ENCODE measurements at regions not wholly inside any gene's neighbourhood (a gene's known extent, or its start where the extent isn't known, plus 50 kb on each side); places are given as distances from the start of the nearest gene placed in this dataset.

GRCh38 chr2:81672923-81673322, 1368.4 kb upstream of the LRRTM1 start:
- intact Hi-C loops (cut with micrococcal nuclease; ENCODE audit: unreplicated experiment) = no loop called here
- ChIA-PET POLR2A (no interaction called here), RAD21 (ENCODE audit: unreplicated experiment) (no interaction called here), SMC1A (ENCODE audit: uncharacterized antibody, unreplicated experiment) (interaction anchor here (1.1 to 3.3 kb wide), 2 partner anchors 27 to 427 kb away, joined by 3 to 12 read pairs; no protein-coding TSS in a partner anchor), CTCF (interaction anchor here (0.6 kb wide), 1 partner anchor 790 kb away, joined by 3 read pairs; no protein-coding TSS in a partner anchor)
- no peak overlapping the region for H3K9ac ChIP-seq (ENCODE audit: control insufficient read depth, insufficient read depth, low read length)
- ATAC-seq = peak; percentile 73
- FAIRE-seq = no peak
- H3K36me3 ChIP-seq (ENCODE audit: control insufficient read depth in 2 of 2, insufficient read depth in 2 of 2, low read length in 1 of 2) = no peaks in the 10 kb centered on the region
- DNase-seq (ENCODE audit: low read depth, low spot score) = no peak
- H3K4me3 ChIP-seq = no peak overlapping the region
- no TSS peak for BruUV-seq (replicated peaks)
- H3K79me2 ChIP-seq (ENCODE audit: control insufficient read depth, insufficient read depth, low read length) = no peaks in the 10 kb centered on the region
- H2AFZ ChIP-seq (ENCODE audit: control insufficient read depth, low read depth, low read length) = no peak overlapping the region
- H3K4me2 ChIP-seq (ENCODE audit: control insufficient read depth, insufficient read depth) = no peak overlapping the region
- H3K27ac ChIP-seq (ENCODE audit: control insufficient read depth, insufficient read depth) = no peak overlapping the region
- in situ Hi-C loops (cut with MboI) = no loop called here
- TF ChIP-seq USF1 (IDR thresholded peaks at IDR 0.05; ENCODE audit: borderline replicate concordance, extremely low read length, insufficient read depth, low read depth, low read length) = no peak
- no peak for TF ChIP-seq ZBED1 (IDR thresholded peaks at IDR 0.05; ENCODE audit: borderline replicate concordance)
- TF ChIP-seq MLLT1 (IDR thresholded peaks at IDR 0.05) = 0 out of 2 replicates have a peak, but pooled peaks have one; percentile 23
- H3K4me1 ChIP-seq (ENCODE audit: control insufficient read depth, insufficient read depth, low read length) = no peaks in the 10 kb centered on the region
- H3K9me3 ChIP-seq (replicated peaks; ENCODE audit: control insufficient read depth, insufficient read depth, low read length) = no peaks in the 10 kb centered on the region
- no peaks in the 10 kb centered on the region for H3K27me3 ChIP-seq (replicated peaks in 1 of 2; ENCODE audit: control insufficient read depth in 2 of 2, insufficient read depth in 2 of 2, low read length in 1 of 2)
- no peaks in the 10 kb centered on the region for H4K20me1 ChIP-seq (ENCODE audit: control insufficient read depth, insufficient read depth)

DNA sequence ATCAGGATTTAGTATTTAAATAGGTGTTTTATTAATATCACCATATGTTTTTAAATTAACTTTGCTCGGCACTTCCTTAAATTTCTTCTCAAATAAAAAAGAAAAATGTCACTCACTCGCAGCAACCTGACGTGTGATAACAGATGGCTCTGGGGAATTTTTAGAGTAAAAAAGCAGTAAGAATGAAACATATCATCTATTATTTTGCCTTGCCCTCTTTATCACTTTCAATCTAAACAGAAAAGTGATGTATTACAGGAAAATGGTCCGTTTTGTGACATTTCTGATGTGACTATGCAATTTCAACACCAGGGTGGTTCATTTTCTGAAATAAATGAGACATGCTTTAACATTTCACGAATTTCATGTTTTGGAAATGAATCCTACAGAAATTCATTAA, 1368.0 kb upstream of the LRRTM1 start:
- no peaks in the 10 kb centered on the region for H4K20me1 ChIP-seq (ENCODE audit: control insufficient read depth, insufficient read depth)
- no peak overlapping the region for H3K9ac ChIP-seq (ENCODE audit: control insufficient read depth, insufficient read depth, low read length)
- under 1% methylated on average over 5 of the region's 5 CpGs for WGBS (ENCODE audit: insufficient coverage, insufficient replicate concordance, low lambda C conversion rate, missing lambda C conversion rate)
- H2AFZ ChIP-seq (ENCODE audit: control insufficient read depth, low read depth, low read length) = no peak overlapping the region
- no TSS peak for BruUV-seq (replicated peaks)
- DNase-seq (ENCODE audit: low read depth, low spot score) (no peak), FAIRE-seq (no peak), ATAC-seq (peak; percentile 66)
- SMC1A ChIA-PET (ENCODE audit: uncharacterized antibody, unreplicated experiment) = interaction anchor here (1.1 to 3.3 kb wide), 3 partner anchors 12 to 426 kb away, joined by 3 to 12 read pairs (median 4); no protein-coding TSS in a partner anchor
- H3K4me3 ChIP-seq = no peak overlapping the region
- H3K27me3 ChIP-seq (replicated peaks in 1 of 2; ENCODE audit: control insufficient read depth in 2 of 2, insufficient read depth in 2 of 2, low read length in 1 of 2) = no peaks in the 10 kb centered on the region
- RAD21 ChIA-PET (ENCODE audit: unreplicated experiment) = no interaction called here
- no peaks in the 10 kb centered on the region for H3K4me1 ChIP-seq (ENCODE audit: control insufficient read depth, insufficient read depth, low read length)
- in situ Hi-C loops (cut with MboI) = no loop called here
- no peak overlapping the region for H3K4me2 ChIP-seq (ENCODE audit: control insufficient read depth, insufficient read depth)
- no peaks in the 10 kb centered on the region for H3K36me3 ChIP-seq (ENCODE audit: control insufficient read depth in 2 of 2, insufficient read depth in 2 of 2, low read length in 1 of 2)
- no peak overlapping the region for H3K27ac ChIP-seq (ENCODE audit: control insufficient read depth, insufficient read depth)
- POLR2A ChIA-PET = no interaction called here
- no peak for TF ChIP-seq MTA3 (IDR thresholded peaks at IDR 0.05; ENCODE audit: borderline replicate concordance, low read length)
- TF ChIP-seq MEF2B (IDR thresholded peaks at IDR 0.05; ENCODE audit: partially characterized antibody, poor library complexity, severe bottlenecking) = no peak
- no peak for TF ChIP-seq ZBED1 (IDR thresholded peaks at IDR 0.05; ENCODE audit: borderline replicate concordance)
- no peak for TF ChIP-seq NRF1 (conservative IDR thresholded peaks at IDR 0.05; ENCODE audit: low read depth, low read length)
- TF ChIP-seq RAD51 (IDR thresholded peaks at IDR 0.05) = no peak
- TF ChIP-seq, protein P1, sequence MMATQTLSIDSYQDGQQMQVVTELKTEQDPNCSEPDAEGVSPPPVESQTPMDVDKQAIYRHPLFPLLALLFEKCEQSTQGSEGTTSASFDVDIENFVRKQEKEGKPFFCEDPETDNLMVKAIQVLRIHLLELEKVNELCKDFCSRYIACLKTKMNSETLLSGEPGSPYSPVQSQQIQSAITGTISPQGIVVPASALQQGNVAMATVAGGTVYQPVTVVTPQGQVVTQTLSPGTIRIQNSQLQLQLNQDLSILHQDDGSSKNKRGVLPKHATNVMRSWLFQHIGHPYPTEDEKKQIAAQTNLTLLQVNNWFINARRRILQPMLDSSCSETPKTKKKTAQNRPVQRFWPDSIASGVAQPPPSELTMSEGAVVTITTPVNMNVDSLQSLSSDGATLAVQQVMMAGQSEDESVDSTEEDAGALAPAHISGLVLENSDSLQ (IDR thresholded peaks at IDR 0.05) = peak; percentile 46
- no peak for TF ChIP-seq SP1 (IDR thresholded peaks at IDR 0.05; ENCODE audit: low read depth, low read length)
- no peaks in the 10 kb centered on the region for H3K79me2 ChIP-seq (ENCODE audit: control insufficient read depth, insufficient read depth, low read length)
- intact Hi-C loops (cut with micrococcal nuclease; ENCODE audit: unreplicated experiment) = no loop called here
- CTCF ChIA-PET = interaction anchor here (0.6 kb wide), 1 partner anchor 790 kb away, joined by 3 read pairs; no protein-coding TSS in a partner anchor
- no peaks in the 10 kb centered on the region for H3K9me3 ChIP-seq (replicated peaks; ENCODE audit: control insufficient read depth, insufficient read depth, low read length)
